ENCODE measurements at regions not wholly inside any gene's neighbourhood (a gene's known extent, or its start where the extent isn't known, plus 50 kb on each side); places are given as distances from the start of the nearest gene placed in this dataset.

GRCh38 chr6:169312658-169313346, 59.2 kb upstream of the THBS2 start:
- no peak for DNase-seq (ENCODE audit: low read depth in 2 of 3, low spot score in 2 of 3)

GRCh38 chr6:169310983-169311382, 57.3 kb upstream of the THBS2 start:
- no peak for DNase-seq (ENCODE audit: low read depth in 2 of 3, low spot score in 2 of 3)

Data from hematopoietic multipotent progenitor cell (in vitro differentiated cells).